Astrocyte of the spinal cord (primary cell): ENCODE measurements at regions not wholly inside any gene's neighbourhood (a gene's known extent, or its start where the extent isn't known, plus 50 kb on each side); places are given as distances from the start of the nearest gene placed in this dataset.

Source experiments
- DNase-seq: peaks from one replicate; pipeline ENCODE4 v3.0.0; 2011; ENCODE audit warnings: low read depth, low spot score
- H3K4me3 ChIP-seq: 2 replicates; pipeline ENCODE4 v1.5.1; 2011; ENCODE audit warnings: low read depth, mild to moderate bottlenecking, low read length, moderate library complexity
- CTCF ChIP-seq: IDR thresholded peaks from 2 replicates; pipeline ENCODE4 v1.5.1; 2012; ENCODE audit warnings: low read depth, mild to moderate bottlenecking, low read length, inconsistent platforms
- in situ Hi-C: cut with HindIII; loops from 2 replicates; pipeline ENCODE4 v1.10.0; 2017; ENCODE audit warnings: low sequenced_read_pairs

- TF ChIP-seq CTCF: no peak
- in situ Hi-C loops: no loop called here
- DNase-seq: no peak
- H3K4me3 ChIP-seq: no peak overlapping the region
These were observed 335.0 kb downstream of the RFC3 start for GRCh38 chr13:34152996-34153395.

- DNase-seq: no peak
- in situ Hi-C loops: no loop called here
- H3K4me3 ChIP-seq: no peak overlapping the region
- no peak for TF ChIP-seq CTCF
These were observed 335.7 kb downstream of the RFC3 start for GRCh38 chr13:34153428-34154180.

GRCh38 chr13:34155931-34156607 is 338.1 kb downstream of the RFC3 start:
- DNase-seq: peak; percentile 71
- in situ Hi-C loops: no loop called here
- no peak overlapping the region for H3K4me3 ChIP-seq
- TF ChIP-seq CTCF: no peak

- no peak for TF ChIP-seq CTCF
- peak; percentile 96 for DNase-seq
- no peak overlapping the region for H3K4me3 ChIP-seq
- in situ Hi-C loops: no loop called here
These were observed 339.0 kb downstream of the RFC3 start for GRCh38 chr13:34156841-34157365.

GRCh38 chr13:34159946-34160345 is 342.0 kb downstream of the RFC3 start:
- no peak for DNase-seq
- no peak for TF ChIP-seq CTCF
- no peak overlapping the region for H3K4me3 ChIP-seq
- in situ Hi-C loops: no loop called here

- no peak for TF ChIP-seq CTCF
- peak; percentile 88 for DNase-seq
- in situ Hi-C loops: no loop called here
- no peak overlapping the region for H3K4me3 ChIP-seq
These were observed 344.1 kb downstream of the RFC3 start for GRCh38 chr13:34161931-34162543.
